GM21423 (cell line): ENCODE measurements at regions not wholly inside any gene's neighbourhood (a gene's known extent, or its start where the extent isn't known, plus 50 kb on each side); places are given as distances from the start of the nearest gene placed in this dataset.
"Not testable (repeated sequence)": the region's sequence is repeated elsewhere in the genome, so short reads cannot be mapped to it uniquely, and the experiment has no call there.

ENCODE experiments used
- ATAC-seq: cut with Tn5 transposase; IDR thresholded peaks from one replicate; pipeline ENCODE4 v1.9.1; 2021; ENCODE audit warnings: mild to moderate bottlenecking, moderate library complexity; ENCODE audit not compliant: unreplicated experiment

- no peak for ATAC-seq
Observed at GRCh38 chr12:19896534-19896933, 457.2 kb downstream of the AEBP2 start.

GRCh38 chr12:19897900-19898408, 458.7 kb downstream of the AEBP2 start:
- ATAC-seq = no peak

- no peak for ATAC-seq
Observed at GRCh38 chr12:19901841-19902240, 462.5 kb downstream of the AEBP2 start.

- no peak for ATAC-seq
Observed at GRCh38 chr12:19904819-19905218, 463.5 kb upstream of the PDE3A start.

GRCh38 chr12:19908830-19909229, 459.5 kb upstream of the PDE3A start:
- ATAC-seq = no peak

- ATAC-seq = no peak
Observed at GRCh38 chr12:19909418-19909817, 458.9 kb upstream of the PDE3A start.

- ATAC-seq = no peak
Observed at GRCh38 chr12:19910681-19911080, 457.7 kb upstream of the PDE3A start.

- no peak for ATAC-seq
Observed at GRCh38 chr12:19912991-19913390, 455.3 kb upstream of the PDE3A start.

- ATAC-seq = no peak
Observed at GRCh38 chr12:19915392-19916195, 452.7 kb upstream of the PDE3A start.

- no peak for ATAC-seq
Observed at GRCh38 chr12:19916196-19916753, 452.1 kb upstream of the PDE3A start.

GRCh38 chr12:19916974-19917373, 451.4 kb upstream of the PDE3A start:
- no peak for ATAC-seq

- not testable (repeated sequence) for ATAC-seq
Observed at GRCh38 chr12:19921716-19922115, 446.6 kb upstream of the PDE3A start.

- no peak for ATAC-seq
Observed at GRCh38 chr12:19922717-19923116, 445.6 kb upstream of the PDE3A start.

- no peak for ATAC-seq
Observed at GRCh38 chr12:19924360-19924759, 444.0 kb upstream of the PDE3A start.

- ATAC-seq = no peak
Observed at GRCh38 chr12:19925841-19926240, 442.5 kb upstream of the PDE3A start.

- no peak for ATAC-seq
Observed at GRCh38 chr12:19926266-19926665, 442.1 kb upstream of the PDE3A start.

- no peak for ATAC-seq
Observed at GRCh38 chr12:19927661-19928060, 440.7 kb upstream of the PDE3A start.

GRCh38 chr12:19932413-19932812, 435.9 kb upstream of the PDE3A start:
- ATAC-seq = no peak

GRCh38 chr12:19933924-19934323, 434.4 kb upstream of the PDE3A start:
- no peak for ATAC-seq

- no peak for ATAC-seq
Observed at GRCh38 chr12:19937161-19937560, 431.2 kb upstream of the PDE3A start.

- ATAC-seq = no peak
Observed at GRCh38 chr12:19938031-19938430, 430.3 kb upstream of the PDE3A start.

GRCh38 chr12:19938491-19938890, 429.8 kb upstream of the PDE3A start:
- ATAC-seq = no peak
